Gastroesophageal sphincter (tissue), 4 donors: ENCODE measurements at regions not wholly inside any gene's neighbourhood (a gene's known extent, or its start where the extent isn't known, plus 50 kb on each side); places are given as distances from the start of the nearest gene placed in this dataset.
"Not testable (repeated sequence)": the region's sequence is repeated elsewhere in the genome, so short reads cannot be mapped to it uniquely, and the experiment has no call there.

ENCODE experiments used
- ATAC-seq: fragments of 150-250 bp; one replicate; pipeline ENCODE4 v1.9.1; 2016; ENCODE audit warnings: mild to moderate bottlenecking, moderate library complexity
- H3K27ac ChIP-seq, 4 donors: fragments of 200-600 bp; sonication (generic) in 3 of 4; 1 replicate in 3 of 4; 2 replicates in 1 of 4; pipeline ENCODE4 v1.5.1; 2016 to 2019
- H3K27me3 ChIP-seq: fragments of 200-600 bp; sonication (generic); one replicate; pipeline ENCODE4 v1.5.1; 2019
- H3K36me3 ChIP-seq, 2 donors: fragments of 200-600 bp; sonication (generic); one replicate each; pipeline ENCODE4 v1.5.1; 2019; ENCODE audit warnings: control low read depth in 1 of 2
- H3K4me1 ChIP-seq, 3 donors: fragments of 200-600 bp; sonication (generic); 1 replicate in 2 of 3; 2 replicates in 1 of 3; pipeline ENCODE4 v1.5.1; 2016 to 2019; ENCODE audit warnings: control low read depth in 2 of 3
- H3K4me3 ChIP-seq, 2 donors: fragments of 200-600 bp; sonication (generic); one replicate each; pipeline ENCODE4 v1.5.1; 2019; ENCODE audit warnings: mild to moderate bottlenecking in 1 of 2, moderate library complexity in 1 of 2
- H3K9me3 ChIP-seq, 3 donors: fragments of 200-600 bp; sonication (generic); one replicate each; pipeline ENCODE4 v1.5.1; 2017 to 2019; ENCODE audit warnings: control low read depth in 2 of 3
- CTCF ChIP-seq, 4 experiments: fragments of 200-600 bp in 2 of 4; fragments of 450-650 bp in 2 of 4; sonication (generic) in 1 of 4; IDR thresholded peaks; one replicate each; pipeline ENCODE4 v1.5.1; 2017 to 2019; ENCODE audit warnings: antibody characterized with exemption in 4 of 4, mild to moderate bottlenecking in 2 of 4, moderate library complexity in 2 of 4
- EP300 ChIP-seq: sonication (generic); formaldehyde crosslinking; IDR thresholded peaks from one replicate; pipeline ENCODE4 v1.6.1; 2017; ENCODE audit warnings: antibody characterized with exemption, mild to moderate bottlenecking
- POLR2A ChIP-seq, 2 donors: fragments of 450-650 bp; IDR thresholded peaks; one replicate each; pipeline ENCODE4 v1.6.1; 2017; ENCODE audit warnings: antibody characterized with exemption in 2 of 2, mild to moderate bottlenecking in 2 of 2, moderate library complexity in 1 of 2
- POLR2AphosphoS5 ChIP-seq: sonication (generic); formaldehyde crosslinking; IDR thresholded peaks from one replicate; pipeline ENCODE4 v1.6.1; 2017; ENCODE audit warnings: antibody characterized with exemption
- WGBS, 2 donors: methylation state at CpG; one replicate each; pipeline ENCODE4 v1.1.5; 2018; ENCODE audit warnings: low coverage in 1 of 2; 5-methylcytosine and 5-hydroxymethylcytosine counted together

- H3K4me3 ChIP-seq: no peak overlapping the region
- no peak overlapping the region for H3K27ac ChIP-seq
- no peaks in the 10 kb centered on the region for H3K4me1 ChIP-seq
- no peaks in the 10 kb centered on the region for H3K36me3 ChIP-seq
- no peak for TF ChIP-seq POLR2AphosphoS5
- H3K27me3 ChIP-seq: no peaks in the 10 kb centered on the region
- no peak for ATAC-seq
- no peaks in the 10 kb centered on the region for H3K9me3 ChIP-seq
- 51 to 64% methylated on average over 2 of the region's 2 CpGs for WGBS, 2 donors
Observed at GRCh38 chr2:194514281-194514680, 1142.7 kb upstream of the SLC39A10 start.

GRCh38 chr2:194511070-194511469 is 1146.0 kb upstream of the SLC39A10 start:
- not testable (repeated sequence) for H3K36me3 ChIP-seq, ATAC-seq, H3K27me3 ChIP-seq, H3K4me1 ChIP-seq, H3K27ac ChIP-seq, H3K9me3 ChIP-seq, H3K4me3 ChIP-seq
- 60% methylated on average over 2 of the region's 2 CpGs; no CpG with 5 or more reads in 1 of the 2 donors for WGBS, 2 donors

- H3K4me3 ChIP-seq, ATAC-seq, H3K27me3 ChIP-seq, H3K4me1 ChIP-seq, H3K36me3 ChIP-seq, H3K27ac ChIP-seq, H3K9me3 ChIP-seq: not testable (repeated sequence)
- WGBS, 2 donors: no CpG with 5 or more reads among the region's 3 CpGs
Observed at GRCh38 chr2:194504876-194505275, 1152.2 kb upstream of the SLC39A10 start.

GRCh38 chr2:194495046-194495445 is 1162.0 kb upstream of the SLC39A10 start:
- Histone ChIP-seq H3K36me3 (no peaks in the 10 kb centered on the region), H3K9me3 (no peaks in the 10 kb centered on the region), H3K27me3 (no peaks in the 10 kb centered on the region), H3K4me3 (no peak overlapping the region), H3K27ac (no peak overlapping the region), H3K4me1 (no peaks in the 10 kb centered on the region)
- no peak for TF ChIP-seq CTCF (IDR thresholded peaks at IDR 0.05)
- TF ChIP-seq POLR2A (IDR thresholded peaks at IDR 0.05): no peak
- no peak for TF ChIP-seq EP300
- ATAC-seq: no peak

DNA sequence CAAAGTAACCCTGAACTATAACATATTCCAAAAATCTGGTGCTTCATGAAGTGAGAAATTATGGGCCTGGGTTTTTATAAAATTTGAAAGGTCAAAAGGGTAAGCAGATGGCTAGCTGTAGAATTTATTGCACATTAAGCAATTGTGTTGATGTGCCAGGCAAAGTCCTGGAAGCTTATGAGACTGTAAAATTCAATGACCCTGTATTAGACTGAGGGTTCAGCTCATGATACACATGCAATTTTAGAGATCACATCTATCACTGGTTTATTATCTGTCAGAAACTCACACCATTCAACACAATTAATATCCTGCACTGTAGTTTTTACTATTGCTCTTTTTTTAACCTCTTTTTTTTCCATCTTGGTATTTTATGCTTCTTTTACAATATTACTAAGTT is 1162.6 kb upstream of the SLC39A10 start:
- ATAC-seq: no peak
- H3K9me3 ChIP-seq: no peaks in the 10 kb centered on the region
- no peaks in the 10 kb centered on the region for H3K4me1 ChIP-seq
- H3K27ac ChIP-seq: no peak overlapping the region
- no peaks in the 10 kb centered on the region for H3K36me3 ChIP-seq
- H3K27me3 ChIP-seq: no peaks in the 10 kb centered on the region
- TF ChIP-seq POLR2AphosphoS5: no peak
- no peak for TF ChIP-seq EP300
- no peak for TF ChIP-seq CTCF (IDR thresholded peaks at IDR 0.05)
- TF ChIP-seq POLR2A (IDR thresholded peaks at IDR 0.05): no peak
- no peak overlapping the region for H3K4me3 ChIP-seq

- ATAC-seq: no peak
- no peaks in the 10 kb centered on the region for H3K9me3 ChIP-seq
- TF ChIP-seq POLR2AphosphoS5 (no peak), CTCF (IDR thresholded peaks at IDR 0.05) (no peak), POLR2A (IDR thresholded peaks at IDR 0.05) (no peak), EP300 (no peak)
- H3K27ac ChIP-seq: no peak overlapping the region
- H3K36me3 ChIP-seq: no peaks in the 10 kb centered on the region
- H3K4me1 ChIP-seq: no peaks in the 10 kb centered on the region
- 63 to 66% methylated on average over 2 of the region's 2 CpGs for WGBS, 2 donors
- H3K27me3 ChIP-seq: no peaks in the 10 kb centered on the region
- H3K4me3 ChIP-seq: no peak overlapping the region
Observed at GRCh38 chr2:194491409-194492115, 1165.5 kb upstream of the SLC39A10 start.

DNA sequence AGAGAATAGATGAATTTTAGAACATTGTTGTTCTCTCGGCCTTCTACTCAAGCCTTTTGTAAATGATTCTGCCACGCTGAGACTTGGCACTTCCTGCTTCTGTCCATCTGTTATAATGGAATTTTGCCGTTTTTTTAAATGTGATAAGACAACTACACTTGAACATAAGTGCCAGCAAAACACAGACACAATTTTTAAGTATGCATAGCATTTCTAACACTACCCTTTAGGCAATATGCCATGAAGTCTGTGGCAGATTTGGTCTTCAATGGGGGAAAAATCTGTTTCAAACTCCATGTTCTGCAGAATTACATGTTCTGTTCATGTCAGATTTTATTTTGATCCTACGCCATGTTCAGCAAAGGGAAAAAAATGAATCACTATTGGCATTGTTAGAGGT is 1170.7 kb upstream of the SLC39A10 start:
- Histone ChIP-seq H3K4me3 (no peak overlapping the region), H3K9me3 (no peaks in the 10 kb centered on the region), H3K27me3 (no peaks in the 10 kb centered on the region), H3K27ac (no peak overlapping the region), H3K36me3 (no peaks in the 10 kb centered on the region), H3K4me1 (no peaks in the 10 kb centered on the region)
- no peak for ATAC-seq
- no peak for TF ChIP-seq EP300
- TF ChIP-seq CTCF (IDR thresholded peaks at IDR 0.05): no peak
- TF ChIP-seq POLR2AphosphoS5: no peak
- no peak for TF ChIP-seq POLR2A (IDR thresholded peaks at IDR 0.05)
- 73 to 81% methylated on average over 4 of the region's 4 CpGs for WGBS, 2 donors
